ENCODE measurements at regions not wholly inside any gene's neighbourhood (a gene's known extent, or its start where the extent isn't known, plus 50 kb on each side); places are given as distances from the start of the nearest gene placed in this dataset.

- ATAC-seq (ENCODE audit: low read depth) (no peak), DNase-seq (no peak)
- Histone ChIP-seq H3K36me3 (ENCODE audit: control insufficient read depth, insufficient read depth, low read length) (no peaks in the 10 kb centered on the region), H3K9ac (ENCODE audit: low read depth, low read length) (no peak overlapping the region), H2AK9ac (replicated peaks; ENCODE audit: low read depth, low read length, poor library complexity) (no peak overlapping the region), H3K4me3 (ENCODE audit: insufficient read depth, low read depth, low read length) (no peak overlapping the region), H2AFZ (replicated peaks; ENCODE audit: low read length, poor library complexity) (no peak overlapping the region), H3K56ac (ENCODE audit: extremely low read depth, insufficient read depth, low read length) (no peak overlapping the region), H4K91ac (ENCODE audit: insufficient read depth, low read depth, low read length) (no peak overlapping the region), H2BK120ac (ENCODE audit: low read depth, low read length) (no peak overlapping the region), H3K14ac (replicated peaks; ENCODE audit: low read depth, low read length) (no peak overlapping the region), H2AK5ac (ENCODE audit: low read depth, low read length) (no peak overlapping the region), H4K8ac (ENCODE audit: low read depth in 2 of 2, low read length in 2 of 2) (no peak overlapping the region), H3K9me3 (ENCODE audit: control insufficient read depth, insufficient read depth, low read length) (no peaks in the 10 kb centered on the region), H3K27me3 (ENCODE audit: control insufficient read depth, insufficient read depth, low read length) (no peaks in the 10 kb centered on the region), H3K4me1 (ENCODE audit: control insufficient read depth, insufficient read depth, low read length) (no peaks in the 10 kb centered on the region), H3K23ac (ENCODE audit: low read depth, low read length) (no peak overlapping the region), H3K79me1 (ENCODE audit: low read depth in 1 of 2, low read length in 2 of 2) (no peaks in the 10 kb centered on the region), H2BK15ac (ENCODE audit: low read depth, low read length) (no peak overlapping the region), H3K18ac (ENCODE audit: low read depth, low read length) (no peak overlapping the region), H3K27ac (ENCODE audit: insufficient read depth, low read length) (no peak overlapping the region), H4K20me1 (ENCODE audit: insufficient read depth, low read length) (no peaks in the 10 kb centered on the region), H2BK20ac (ENCODE audit: low read depth, low read length) (no peak overlapping the region), H3K9me1 (ENCODE audit: insufficient read depth, low read length) (no peaks in the 10 kb centered on the region), H3K4ac (ENCODE audit: low read depth, low read length) (no peak overlapping the region), H2BK5ac (ENCODE audit: low read depth, low read length, poor library complexity, severe bottlenecking) (no peak overlapping the region), H3K4me2 (ENCODE audit: low read depth, low read length) (no peak overlapping the region), H4K5ac (ENCODE audit: low read depth, low read length) (no peak overlapping the region)
- intact Hi-C loops (cut with micrococcal nuclease) (no loop called here), dilution Hi-C loops (cut with HindIII; ENCODE audit: low sequenced_read_pairs, unreplicated experiment) (no loop called here), in situ Hi-C loops (cut with MboI; ENCODE audit: low sequenced_read_pairs) (no loop called here)
- ChIA-PET CTCF (interaction anchor here (0.7 kb wide), 1 partner anchor 95 kb away, joined by 3 read pairs; no protein-coding TSS in a partner anchor), POLR2A (ENCODE audit: unreplicated experiment) (no interaction called here)
- WGBS, 2 experiments (ENCODE audit: extremely low coverage in 2 of 2, insufficient read length in 1 of 2): no CpG with 5 or more reads among the region's 1 CpG
- BruUV-seq (replicated peaks): no TSS peak
- TF ChIP-seq FOS (IDR thresholded peaks at IDR 0.05; ENCODE audit: low read depth, low read length) (no peak), RCOR1 (IDR thresholded peaks at IDR 0.05; ENCODE audit: insufficient replicate concordance, low read length) (no peak), RFX5 (IDR thresholded peaks at IDR 0.05; ENCODE audit: low read depth, low read length) (no peak), RAD21 (IDR thresholded peaks at IDR 0.05; ENCODE audit: low read length) (no peak), USF2 (IDR thresholded peaks at IDR 0.05; ENCODE audit: low read depth, low read length) (no peak), SMC3 (IDR thresholded peaks at IDR 0.05; ENCODE audit: low read depth, low read length) (no peak), MAFK (IDR thresholded peaks at IDR 0.05; ENCODE audit: low read depth, low read length) (no peak), BHLHE40 (IDR thresholded peaks at IDR 0.05; ENCODE audit: low read depth, low read length) (no peak), CHD1 (IDR thresholded peaks at IDR 0.05; ENCODE audit: low read depth, low read length) (no peak), NFE2L2 (IDR thresholded peaks at IDR 0.05; ENCODE audit: low read depth, low read length) (no peak), MAZ (IDR thresholded peaks at IDR 0.05; ENCODE audit: borderline replicate concordance, low read depth, low read length) (no peak), CEBPB (IDR thresholded peaks at IDR 0.05; ENCODE audit: low read depth, low read length) (no peak), MXI1 (IDR thresholded peaks at IDR 0.05; ENCODE audit: borderline replicate concordance, low read depth, low read length) (no peak), POLR2A (IDR thresholded peaks at IDR 0.05; ENCODE audit: low read depth, low read length) (no peak), ELK1 (IDR thresholded peaks at IDR 0.05; ENCODE audit: borderline replicate concordance, low read depth, low read length) (no peak)
- TF ChIP-seq, protein P1, sequence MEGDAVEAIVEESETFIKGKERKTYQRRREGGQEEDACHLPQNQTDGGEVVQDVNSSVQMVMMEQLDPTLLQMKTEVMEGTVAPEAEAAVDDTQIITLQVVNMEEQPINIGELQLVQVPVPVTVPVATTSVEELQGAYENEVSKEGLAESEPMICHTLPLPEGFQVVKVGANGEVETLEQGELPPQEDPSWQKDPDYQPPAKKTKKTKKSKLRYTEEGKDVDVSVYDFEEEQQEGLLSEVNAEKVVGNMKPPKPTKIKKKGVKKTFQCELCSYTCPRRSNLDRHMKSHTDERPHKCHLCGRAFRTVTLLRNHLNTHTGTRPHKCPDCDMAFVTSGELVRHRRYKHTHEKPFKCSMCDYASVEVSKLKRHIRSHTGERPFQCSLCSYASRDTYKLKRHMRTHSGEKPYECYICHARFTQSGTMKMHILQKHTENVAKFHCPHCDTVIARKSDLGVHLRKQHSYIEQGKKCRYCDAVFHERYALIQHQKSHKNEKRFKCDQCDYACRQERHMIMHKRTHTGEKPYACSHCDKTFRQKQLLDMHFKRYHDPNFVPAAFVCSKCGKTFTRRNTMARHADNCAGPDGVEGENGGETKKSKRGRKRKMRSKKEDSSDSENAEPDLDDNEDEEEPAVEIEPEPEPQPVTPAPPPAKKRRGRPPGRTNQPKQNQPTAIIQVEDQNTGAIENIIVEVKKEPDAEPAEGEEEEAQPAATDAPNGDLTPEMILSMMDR (conservative IDR thresholded peaks at IDR 0.05; ENCODE audit: low read depth, low read length): no peak
These were observed 524.6 kb upstream of the KCND2 start for GRCh38 chr7:119748251-119748860.

Measured in IMR-90 (cell line).